ENCODE measurements at regions not wholly inside any gene's neighbourhood (a gene's known extent, or its start where the extent isn't known, plus 50 kb on each side); places are given as distances from the start of the nearest gene placed in this dataset.

- TF ChIP-seq POLR2A (IDR thresholded peaks at IDR 0.05; ENCODE audit: low read depth, low read length) (no peak), EZH2 (IDR thresholded peaks at IDR 0.05; ENCODE audit: borderline replicate concordance, low read depth, low read length, severe bottlenecking) (no peak), CTCF (IDR thresholded peaks at IDR 0.05; ENCODE audit: extremely low read depth in 1 of 2, insufficient read depth in 1 of 2, low read depth in 1 of 2, low read length in 2 of 2) (no peak), GATA2 (IDR thresholded peaks at IDR 0.05; ENCODE audit: insufficient read depth, insufficient read length, low read depth, low read length) (no peak), POLR2AphosphoS5 (IDR thresholded peaks at IDR 0.05; ENCODE audit: insufficient read depth, low read depth, low read length) (no peak), JUN (IDR thresholded peaks at IDR 0.05; ENCODE audit: borderline replicate concordance, insufficient read depth, insufficient read length, low read depth) (no peak), MAX (IDR thresholded peaks at IDR 0.05; ENCODE audit: insufficient read depth, insufficient read length) (no peak)
These were observed 69.7 kb upstream of the H2AZ1 start for GRCh38 chr4:100019821-100020220.
